ENCODE measurements at regions not wholly inside any gene's neighbourhood (a gene's known extent, or its start where the extent isn't known, plus 50 kb on each side); places are given as distances from the start of the nearest gene placed in this dataset.

- Histone ChIP-seq H3K9ac (ENCODE audit: insufficient read depth, low read length) (no peak overlapping the region), H3K36me3 (ENCODE audit: control insufficient read depth, insufficient read depth, low read length) (no peaks in the 10 kb centered on the region), H3K4me2 (ENCODE audit: extremely low read depth, insufficient read depth, low read length) (no peak overlapping the region), H4K20me1 (ENCODE audit: control insufficient read depth, extremely low read depth, insufficient read depth, low read length) (no peaks in the 10 kb centered on the region), H3K79me2 (ENCODE audit: control insufficient read depth, insufficient read depth, low read length) (no peaks in the 10 kb centered on the region), H3K9me3 (ENCODE audit: control insufficient read depth, insufficient read depth, low read depth, low read length) (no peaks in the 10 kb centered on the region), H3K4me1 (ENCODE audit: control insufficient read depth, extremely low read depth, insufficient read depth, low read length) (peaks cover 10% of the 10 kb centered on the region), H3K4me3 (replicated peaks in 1 of 4; ENCODE audit: control extremely low read depth in 1 of 4, insufficient read depth in 1 of 4, low read depth in 3 of 4, low read length in 4 of 4) (no peak overlapping the region), H3K27me3 (ENCODE audit: control insufficient read depth, insufficient read depth, low read length) (no peaks in the 10 kb centered on the region), H2AFZ (ENCODE audit: low read length) (no peak overlapping the region), H3K27ac (ENCODE audit: insufficient read depth, low read length) (no peak overlapping the region)
- DNase-seq (ENCODE audit: low read depth in 2 of 2), result no peak
- TF ChIP-seq, protein P1, sequence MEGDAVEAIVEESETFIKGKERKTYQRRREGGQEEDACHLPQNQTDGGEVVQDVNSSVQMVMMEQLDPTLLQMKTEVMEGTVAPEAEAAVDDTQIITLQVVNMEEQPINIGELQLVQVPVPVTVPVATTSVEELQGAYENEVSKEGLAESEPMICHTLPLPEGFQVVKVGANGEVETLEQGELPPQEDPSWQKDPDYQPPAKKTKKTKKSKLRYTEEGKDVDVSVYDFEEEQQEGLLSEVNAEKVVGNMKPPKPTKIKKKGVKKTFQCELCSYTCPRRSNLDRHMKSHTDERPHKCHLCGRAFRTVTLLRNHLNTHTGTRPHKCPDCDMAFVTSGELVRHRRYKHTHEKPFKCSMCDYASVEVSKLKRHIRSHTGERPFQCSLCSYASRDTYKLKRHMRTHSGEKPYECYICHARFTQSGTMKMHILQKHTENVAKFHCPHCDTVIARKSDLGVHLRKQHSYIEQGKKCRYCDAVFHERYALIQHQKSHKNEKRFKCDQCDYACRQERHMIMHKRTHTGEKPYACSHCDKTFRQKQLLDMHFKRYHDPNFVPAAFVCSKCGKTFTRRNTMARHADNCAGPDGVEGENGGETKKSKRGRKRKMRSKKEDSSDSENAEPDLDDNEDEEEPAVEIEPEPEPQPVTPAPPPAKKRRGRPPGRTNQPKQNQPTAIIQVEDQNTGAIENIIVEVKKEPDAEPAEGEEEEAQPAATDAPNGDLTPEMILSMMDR (conservative IDR thresholded peaks at IDR 0.05 in 1 of 2, IDR thresholded peaks at IDR 0.05 in 1 of 2; ENCODE audit: low read depth in 1 of 2, low read length in 2 of 2), result no peak
- TF ChIP-seq EZH2 (IDR thresholded peaks at IDR 0.05; ENCODE audit: low read length, missing control alignments), result no peak
Observed at GRCh38 chr7:47640265-47640664, 58.4 kb upstream of the TNS3 start.

- H3K4me1 ChIP-seq (ENCODE audit: control insufficient read depth, extremely low read depth, insufficient read depth, low read length), result peaks cover 12% of the 10 kb centered on the region
- no peaks in the 10 kb centered on the region for H3K9me3 ChIP-seq (ENCODE audit: control insufficient read depth, insufficient read depth, low read depth, low read length)
- no peaks in the 10 kb centered on the region for H3K79me2 ChIP-seq (ENCODE audit: control insufficient read depth, insufficient read depth, low read length)
- no peak overlapping the region for H3K4me2 ChIP-seq (ENCODE audit: extremely low read depth, insufficient read depth, low read length)
- H3K36me3 ChIP-seq (ENCODE audit: control insufficient read depth, insufficient read depth, low read length), result no peaks in the 10 kb centered on the region
- no peak overlapping the region for H3K27ac ChIP-seq (ENCODE audit: insufficient read depth, low read length)
- no peak overlapping the region for H2AFZ ChIP-seq (ENCODE audit: low read length)
- no peaks in the 10 kb centered on the region for H4K20me1 ChIP-seq (ENCODE audit: control insufficient read depth, extremely low read depth, insufficient read depth, low read length)
- no peaks in the 10 kb centered on the region for H3K27me3 ChIP-seq (ENCODE audit: control insufficient read depth, insufficient read depth, low read length)
- DNase-seq (ENCODE audit: low read depth in 2 of 2), result no peak
- no peak overlapping the region for H3K9ac ChIP-seq (ENCODE audit: insufficient read depth, low read length)
- TF ChIP-seq, protein P1 (conservative IDR thresholded peaks at IDR 0.05 in 1 of 2, IDR thresholded peaks at IDR 0.05 in 1 of 2; ENCODE audit: low read depth in 1 of 2, low read length in 2 of 2), result no peak
- TF ChIP-seq EZH2 (IDR thresholded peaks at IDR 0.05; ENCODE audit: low read length, missing control alignments), result no peak
- no peak overlapping the region for H3K4me3 ChIP-seq (replicated peaks in 1 of 4; ENCODE audit: control extremely low read depth in 1 of 4, insufficient read depth in 1 of 4, low read depth in 3 of 4, low read length in 4 of 4)
Observed at GRCh38 chr7:47639495-47640110, 57.7 kb upstream of the TNS3 start.

- no peaks in the 10 kb centered on the region for H3K27me3 ChIP-seq (ENCODE audit: control insufficient read depth, insufficient read depth, low read length)
- no peak overlapping the region for H3K9ac ChIP-seq (ENCODE audit: insufficient read depth, low read length)
- H3K27ac ChIP-seq (ENCODE audit: insufficient read depth, low read length), result no peak overlapping the region
- H3K4me2 ChIP-seq (ENCODE audit: extremely low read depth, insufficient read depth, low read length), result no peak overlapping the region
- no peaks in the 10 kb centered on the region for H3K79me2 ChIP-seq (ENCODE audit: control insufficient read depth, insufficient read depth, low read length)
- TF ChIP-seq, protein P1 (conservative IDR thresholded peaks at IDR 0.05 in 1 of 2, IDR thresholded peaks at IDR 0.05 in 1 of 2; ENCODE audit: low read depth in 1 of 2, low read length in 2 of 2), result no peak
- no peak for TF ChIP-seq EZH2 (IDR thresholded peaks at IDR 0.05; ENCODE audit: low read length, missing control alignments)
- H4K20me1 ChIP-seq (ENCODE audit: control insufficient read depth, extremely low read depth, insufficient read depth, low read length), result no peaks in the 10 kb centered on the region
- no peaks in the 10 kb centered on the region for H3K36me3 ChIP-seq (ENCODE audit: control insufficient read depth, insufficient read depth, low read length)
- no peak overlapping the region for H2AFZ ChIP-seq (ENCODE audit: low read length)
- H3K4me1 ChIP-seq (ENCODE audit: control insufficient read depth, extremely low read depth, insufficient read depth, low read length), result peaks cover 18% of the 10 kb centered on the region
- no peaks in the 10 kb centered on the region for H3K9me3 ChIP-seq (ENCODE audit: control insufficient read depth, insufficient read depth, low read depth, low read length)
- DNase-seq (ENCODE audit: low read depth in 2 of 2), result peak; percentile 79 to 80
- no peak overlapping the region for H3K4me3 ChIP-seq (replicated peaks in 1 of 4; ENCODE audit: control extremely low read depth in 1 of 4, insufficient read depth in 1 of 4, low read depth in 3 of 4, low read length in 4 of 4)
Observed at GRCh38 chr7:47638679-47639315, 56.9 kb upstream of the TNS3 start.

Measured in fibroblast of lung (primary cell).